GM23338 (cell line): ENCODE measurements at regions not wholly inside any gene's neighbourhood (a gene's known extent, or its start where the extent isn't known, plus 50 kb on each side); places are given as distances from the start of the nearest gene placed in this dataset.

Experiments used
- ATAC-seq: fragments of 200-7000 bp; cut with Tn5 transposase; 3 replicates; pipeline ENCODE4 v1.9.1; 2020
- DNase-seq: peaks from one replicate; pipeline ENCODE4 v3.0.0-alpha.2; 2015; ENCODE audit warnings: low spot score
- H2AFZ ChIP-seq: fragments of 200-600 bp; sonication (generic); 2 replicates; pipeline ENCODE4 v1.8.0; 2016; ENCODE audit warnings: antibody characterized with exemption, mild to moderate bottlenecking, moderate library complexity
- H3F3A ChIP-seq: fragments of 200-600 bp; sonication (generic); replicated peaks from 2 replicates; pipeline ENCODE4 v1.8.0; 2017; ENCODE audit warnings: antibody characterized with exemption, mixed run types, low read depth
- H3K27ac ChIP-seq: fragments of 200-600 bp; sonication (generic); 2 replicates; pipeline ENCODE4 v1.6.1; 2016; ENCODE audit warnings: low read depth
- H3K27me3 ChIP-seq: fragments of 200-600 bp; sonication (generic); 2 replicates; pipeline ENCODE4 v1.8.0; 2016; ENCODE audit warnings: mild to moderate bottlenecking, mixed run types, moderate library complexity; ENCODE audit not compliant: insufficient read depth
- H3K36me3 ChIP-seq: fragments of 200-600 bp; sonication (generic); 2 replicates; pipeline ENCODE4 v1.8.0; 2016; ENCODE audit warnings: mild to moderate bottlenecking; ENCODE audit not compliant: insufficient read depth
- H3K4me1 ChIP-seq: fragments of 200-600 bp; sonication (generic); 2 replicates; pipeline ENCODE4 v1.8.0; 2016; ENCODE audit warnings: mild to moderate bottlenecking, moderate library complexity; ENCODE audit not compliant: insufficient read depth
- H3K4me2 ChIP-seq: fragments of 200-600 bp; sonication (generic); 2 replicates; pipeline ENCODE4 v1.7.1; 2017; ENCODE audit warnings: mixed run types
- H3K4me3 ChIP-seq: fragments of 200-600 bp; sonication (generic); 2 replicates; pipeline ENCODE4 v1.6.1; 2016; ENCODE audit warnings: mixed run types
- H3K79me2 ChIP-seq: fragments of 200-600 bp; sonication (generic); replicated peaks from 2 replicates; pipeline ENCODE4 v1.8.0; 2017; ENCODE audit warnings: mild to moderate bottlenecking; ENCODE audit not compliant: insufficient read depth
- H3K9me2 ChIP-seq: fragments of 200-600 bp; sonication (generic); 2 replicates; pipeline ENCODE4 v1.8.0; 2017; ENCODE audit not compliant: insufficient read depth
- H4K20me1 ChIP-seq: fragments of 200-600 bp; sonication (generic); replicated peaks from 2 replicates; pipeline ENCODE4 v1.8.0; 2017; ENCODE audit warnings: mild to moderate bottlenecking; ENCODE audit not compliant: insufficient read depth
- H3K27ac Mint-ChIP-seq: 2 replicates; pipeline ENCODE4 v1.8.0; 2020; ENCODE audit warnings: inconsistent platforms, mild to moderate bottlenecking, moderate library complexity, mixed read lengths
- H3K27me3 Mint-ChIP-seq: 3 replicates; pipeline ENCODE4 v1.8.0; 2022; ENCODE audit warnings: low read depth, mild to moderate bottlenecking, moderate library complexity, mixed read lengths, inconsistent platforms; ENCODE audit not compliant: insufficient read depth, poor library complexity
- H3K36me3 Mint-ChIP-seq: 3 replicates; pipeline ENCODE4 v1.8.0; 2021; ENCODE audit warnings: low read depth, mild to moderate bottlenecking, inconsistent platforms, moderate library complexity, mixed read lengths
- H3K4me1 Mint-ChIP-seq: 3 replicates; pipeline ENCODE4 v1.8.0; 2020; ENCODE audit warnings: mild to moderate bottlenecking, inconsistent platforms, mixed read lengths
- H3K4me3 Mint-ChIP-seq: 3 replicates; pipeline ENCODE4 v1.8.0; 2021; ENCODE audit warnings: moderate library complexity, mild to moderate bottlenecking, inconsistent platforms, mixed read lengths
- H3K9me3 Mint-ChIP-seq: 3 replicates; pipeline ENCODE4 v1.8.0; 2020; ENCODE audit warnings: moderate library complexity, mild to moderate bottlenecking, inconsistent platforms, mixed read lengths
- CREB1 ChIP-seq: fragments of 250-450 bp; sonication (Bioruptor Pico); IDR thresholded peaks from 2 replicates; pipeline ENCODE4 v1.5.0; 2020; ENCODE audit warnings: low read depth, mild to moderate bottlenecking, moderate library complexity
- CTCF ChIP-seq, 2 experiments: fragments of 200-600 bp in 1 of 2; sonication (generic) in 1 of 2; conservative IDR thresholded peaks; 2 replicates each; pipeline versions ENCODE4 v1.5.1 to v1.6.1; 2016 to 2017; ENCODE audit warnings: antibody characterized with exemption in 2 of 2, low read depth in 2 of 2, mild to moderate bottlenecking in 2 of 2, moderate library complexity in 1 of 2
- ETS1 ChIP-seq: IDR thresholded peaks from 2 replicates; pipeline ENCODE4 v1.6.1; 2016; ENCODE audit warnings: antibody characterized with exemption
- EZH2 ChIP-seq: fragments of 200-600 bp; sonication (generic); IDR thresholded peaks from one replicate; pipeline ENCODE4 v1.8.0; 2017; ENCODE audit warnings: antibody characterized with exemption, mild to moderate bottlenecking, low read depth; ENCODE audit not compliant: unreplicated experiment
- EZH2phosphoT487 ChIP-seq: fragments of 200-600 bp; sonication (generic); IDR thresholded peaks from one replicate; pipeline ENCODE4 v1.8.1; 2018; ENCODE audit warnings: antibody characterized with exemption; ENCODE audit not compliant: unreplicated experiment
- JUNB ChIP-seq: IDR thresholded peaks from one replicate; pipeline ENCODE4 v1.6.1; 2016; ENCODE audit warnings: antibody characterized with exemption; ENCODE audit not compliant: unreplicated experiment
- POLR2AphosphoS5 ChIP-seq: IDR thresholded peaks from 2 replicates; pipeline ENCODE4 v1.6.1; 2016; ENCODE audit warnings: antibody characterized with exemption, low read depth
- REST ChIP-seq: IDR thresholded peaks from one replicate; pipeline ENCODE4 v1.6.1; 2018; ENCODE audit warnings: antibody characterized with exemption; ENCODE audit not compliant: unreplicated experiment
- STAT1 ChIP-seq: IDR thresholded peaks from one replicate; pipeline ENCODE4 v1.6.1; 2016; ENCODE audit warnings: antibody characterized with exemption; ENCODE audit not compliant: unreplicated experiment
- ZNF114 ChIP-seq: fragments of 250-450 bp; sonication (Bioruptor Pico); IDR thresholded peaks from 2 replicates; pipeline ENCODE4 v1.5.0; 2020; ENCODE audit warnings: mild to moderate bottlenecking, moderate library complexity
- ZNF331 ChIP-seq: fragments of 250-450 bp; sonication (Bioruptor Pico); IDR thresholded peaks from 2 replicates; pipeline ENCODE4 v1.5.0; 2020; ENCODE audit warnings: low read depth, mild to moderate bottlenecking, moderate library complexity
- ZNF462 ChIP-seq: fragments of 250-450 bp; sonication (Bioruptor Pico); IDR thresholded peaks from 2 replicates; pipeline ENCODE4 v1.5.0; 2020; ENCODE audit warnings: mild to moderate bottlenecking, moderate library complexity

GRCh38 chr18:24543086-24543794 lies 82.8 kb downstream of the HRH4 start:
- Histone ChIP-seq H3K79me2 (no peaks in the 10 kb centered on the region), H3K4me3 (no peak overlapping the region), H3F3A (no peaks in the 10 kb centered on the region), H3K4me2 (no peak overlapping the region), H3K27ac (no peak overlapping the region), H3K36me3 (no peaks in the 10 kb centered on the region), H3K9me2 (no peaks in the 10 kb centered on the region), H4K20me1 (no peaks in the 10 kb centered on the region), H3K27me3 (no peaks in the 10 kb centered on the region), H2AFZ (no peak overlapping the region), H3K4me1 (0 out of 2 replicates have a peak, but pooled peaks cover 4% of the 10 kb centered on the region)
- Mint-ChIP-seq H3K27ac (no peak overlapping the region), H3K9me3 (no peaks in the 10 kb centered on the region), H3K36me3 (no peaks in the 10 kb centered on the region), H3K4me3 (no peak overlapping the region), H3K27me3 (peaks cover 3% of the 10 kb centered on the region), H3K4me1 (peaks cover 4% of the 10 kb centered on the region; the same call in 1 of the 3 replicates)
- DNase-seq (no peak), ATAC-seq (no peak)
- TF ChIP-seq EZH2: no peak
- no peak for TF ChIP-seq JUNB
- TF ChIP-seq ZNF331 (CRISPR knock-in tag): no peak
- no peak for TF ChIP-seq ETS1
- no peak for TF ChIP-seq CTCF (conservative IDR thresholded peaks at IDR 0.05; ENCODE audit: low read depth in 2 of 2)
- TF ChIP-seq CREB1 (CRISPR knock-in tag): no peak
- no peak for TF ChIP-seq STAT1
- no peak for TF ChIP-seq POLR2AphosphoS5
- no peak for TF ChIP-seq ZNF114 (CRISPR knock-in tag)
- no peak for TF ChIP-seq REST
- no peak for TF ChIP-seq EZH2phosphoT487
- no peak for TF ChIP-seq ZNF462 (CRISPR knock-in tag)
